Smooth muscle cell (in vitro differentiated cells): ENCODE measurements at regions not wholly inside any gene's neighbourhood (a gene's known extent, or its start where the extent isn't known, plus 50 kb on each side); places are given as distances from the start of the nearest gene placed in this dataset.
"Not testable (repeated sequence)": the region's sequence is repeated elsewhere in the genome, so short reads cannot be mapped to it uniquely, and the experiment has no call there.

Source experiments
- DNase-seq: peaks from one replicate; lab custom pipeline; 2025; ENCODE audit not compliant: unreplicated experiment; lab: John Stamatoyannopoulos, UW
- H2AFZ ChIP-seq: fragments of 200-600 bp; sonication (generic); 2 replicates; pipeline ENCODE4 v1.6.0; 2016; ENCODE audit warnings: antibody characterized with exemption, low read depth, mild to moderate bottlenecking
- H3F3A ChIP-seq: fragments of 200-600 bp; sonication (generic); 2 replicates; pipeline ENCODE4 v1.6.0; 2017; ENCODE audit warnings: antibody characterized with exemption, low read depth
- H3K27ac ChIP-seq: fragments of 200-600 bp; sonication (generic); 2 replicates; pipeline ENCODE4 v1.5.1; 2016; ENCODE audit warnings: low read depth, mild to moderate bottlenecking
- H3K27me3 ChIP-seq: fragments of 200-600 bp; sonication (generic); 2 replicates; pipeline ENCODE4 v1.6.1; 2016; ENCODE audit warnings: low read depth, mild to moderate bottlenecking
- H3K36me3 ChIP-seq: fragments of 200-600 bp; sonication (generic); 2 replicates; pipeline ENCODE4 v1.5.1; 2016; ENCODE audit warnings: low read depth
- H3K4me1 ChIP-seq: fragments of 200-600 bp; sonication (generic); 2 replicates; pipeline ENCODE4 v1.5.1; 2016; ENCODE audit warnings: low read depth
- H3K4me2 ChIP-seq: fragments of 200-600 bp; sonication (generic); 2 replicates; pipeline ENCODE4 v1.6.0; 2016; ENCODE audit warnings: mild to moderate bottlenecking
- H3K4me3 ChIP-seq: fragments of 200-600 bp; sonication (generic); 2 replicates; pipeline ENCODE4 v1.5.1; 2016; ENCODE audit warnings: mild to moderate bottlenecking
- H3K79me2 ChIP-seq: fragments of 200-600 bp; sonication (generic); 2 replicates; pipeline ENCODE4 v1.6.0; 2016; ENCODE audit warnings: low read depth, mild to moderate bottlenecking
- H3K9ac ChIP-seq: fragments of 200-600 bp; sonication (generic); 2 replicates; pipeline ENCODE4 v1.6.0; 2016; ENCODE audit warnings: low read depth
- H3K9me3 ChIP-seq: fragments of 200-600 bp; sonication (generic); replicated peaks from 2 replicates; pipeline ENCODE4 v1.5.1; 2016; ENCODE audit warnings: low read depth
- H4K20me1 ChIP-seq: fragments of 200-600 bp; sonication (generic); 2 replicates; pipeline ENCODE4 v1.6.0; 2016; ENCODE audit warnings: low read depth
- WGBS: methylation state at CpG from one replicate; pipeline ENCODE4 v1.1.7; 2016; ENCODE audit warnings: low lambda C conversion rate; 5-methylcytosine and 5-hydroxymethylcytosine counted together
- TF ChIP-seq, protein P1 (sequence below): fragments of 200-600 bp; sonication (generic); IDR thresholded peaks from 2 replicates; pipeline ENCODE4 v1.5.1; 2017; ENCODE audit warnings: borderline replicate concordance, mild to moderate bottlenecking, antibody characterized with exemption; ENCODE audit not compliant: insufficient read depth, poor library complexity, severe bottlenecking

DNA sequence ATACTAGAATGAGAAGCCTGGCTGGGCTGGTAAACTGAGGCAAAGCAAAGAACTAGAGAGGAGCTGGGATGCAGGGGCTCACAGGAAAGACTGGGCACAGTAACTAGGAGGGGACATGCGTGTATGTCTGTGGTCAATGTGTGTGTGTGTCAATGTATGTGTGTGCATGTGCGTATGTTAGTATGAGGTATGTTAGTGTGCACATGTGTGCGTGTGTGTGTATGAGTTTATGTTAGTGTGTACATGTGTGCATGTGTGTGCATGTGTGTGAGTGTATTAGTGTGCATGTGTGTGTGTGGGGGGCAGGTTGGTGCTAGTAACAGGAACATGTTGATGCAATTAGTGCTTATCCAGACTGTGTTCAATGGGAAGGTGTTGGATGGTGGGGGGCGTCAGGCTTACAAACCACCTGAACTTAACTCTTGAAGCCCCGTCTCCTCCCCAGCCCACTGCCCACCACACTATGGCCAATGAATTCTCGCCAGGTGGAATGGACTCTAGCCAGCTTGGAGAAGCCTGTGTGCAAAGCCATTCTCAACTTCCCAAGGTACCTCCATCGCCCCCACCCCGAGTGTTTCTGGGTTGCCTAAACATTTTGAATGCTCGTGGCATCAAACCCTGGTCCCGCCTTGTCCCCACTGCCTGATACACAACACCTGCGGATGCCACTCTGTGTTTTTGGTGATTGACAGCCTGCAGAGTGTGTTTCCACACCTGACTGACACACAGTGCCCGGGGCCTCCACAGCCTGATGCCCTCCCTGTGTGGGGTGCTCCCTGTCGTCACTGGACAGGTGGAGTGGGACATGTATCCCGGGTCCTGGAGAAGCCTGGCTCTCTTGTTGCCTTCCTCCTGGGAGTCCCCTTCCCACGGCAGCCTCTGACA, 90.1 kb upstream of the ASB18 start:
- 95% methylated on average over 15 of the region's 15 CpGs for WGBS
- no peak overlapping the region for H3K9ac ChIP-seq

GRCh38 chr2:236354973-236355595, 90.9 kb upstream of the ASB18 start:
- 89% methylated on average over 21 of the region's 21 CpGs for WGBS
- Histone ChIP-seq H3K4me1 (no peaks in the 10 kb centered on the region), H3K4me2 (no peak overlapping the region), H3K27ac (no peak overlapping the region), H3F3A (no peaks in the 10 kb centered on the region), H3K4me3 (no peak overlapping the region), H3K79me2 (no peaks in the 10 kb centered on the region), H3K9me3 (no peaks in the 10 kb centered on the region), H2AFZ (no peak overlapping the region), H4K20me1 (no peaks in the 10 kb centered on the region), H3K27me3 (no peaks in the 10 kb centered on the region), H3K9ac (no peak overlapping the region), H3K36me3 (no peaks in the 10 kb centered on the region)
- DNase-seq: no peak
- TF ChIP-seq, protein P1, sequence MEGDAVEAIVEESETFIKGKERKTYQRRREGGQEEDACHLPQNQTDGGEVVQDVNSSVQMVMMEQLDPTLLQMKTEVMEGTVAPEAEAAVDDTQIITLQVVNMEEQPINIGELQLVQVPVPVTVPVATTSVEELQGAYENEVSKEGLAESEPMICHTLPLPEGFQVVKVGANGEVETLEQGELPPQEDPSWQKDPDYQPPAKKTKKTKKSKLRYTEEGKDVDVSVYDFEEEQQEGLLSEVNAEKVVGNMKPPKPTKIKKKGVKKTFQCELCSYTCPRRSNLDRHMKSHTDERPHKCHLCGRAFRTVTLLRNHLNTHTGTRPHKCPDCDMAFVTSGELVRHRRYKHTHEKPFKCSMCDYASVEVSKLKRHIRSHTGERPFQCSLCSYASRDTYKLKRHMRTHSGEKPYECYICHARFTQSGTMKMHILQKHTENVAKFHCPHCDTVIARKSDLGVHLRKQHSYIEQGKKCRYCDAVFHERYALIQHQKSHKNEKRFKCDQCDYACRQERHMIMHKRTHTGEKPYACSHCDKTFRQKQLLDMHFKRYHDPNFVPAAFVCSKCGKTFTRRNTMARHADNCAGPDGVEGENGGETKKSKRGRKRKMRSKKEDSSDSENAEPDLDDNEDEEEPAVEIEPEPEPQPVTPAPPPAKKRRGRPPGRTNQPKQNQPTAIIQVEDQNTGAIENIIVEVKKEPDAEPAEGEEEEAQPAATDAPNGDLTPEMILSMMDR: no peak

More for the DNA sequence above, 90.1 kb upstream of the ASB18 start:
- no peak for DNase-seq
- Histone ChIP-seq H3K4me2 (no peak overlapping the region), H3K9me3 (no peaks in the 10 kb centered on the region), H3K36me3 (no peaks in the 10 kb centered on the region), H4K20me1 (no peaks in the 10 kb centered on the region), H3K4me3 (no peak overlapping the region), H3K27ac (no peak overlapping the region), H3K27me3 (no peaks in the 10 kb centered on the region), H3K79me2 (no peaks in the 10 kb centered on the region), H3K4me1 (no peaks in the 10 kb centered on the region), H2AFZ (no peak overlapping the region), H3F3A (no peaks in the 10 kb centered on the region)
- TF ChIP-seq, protein P1: no peak

DNA sequence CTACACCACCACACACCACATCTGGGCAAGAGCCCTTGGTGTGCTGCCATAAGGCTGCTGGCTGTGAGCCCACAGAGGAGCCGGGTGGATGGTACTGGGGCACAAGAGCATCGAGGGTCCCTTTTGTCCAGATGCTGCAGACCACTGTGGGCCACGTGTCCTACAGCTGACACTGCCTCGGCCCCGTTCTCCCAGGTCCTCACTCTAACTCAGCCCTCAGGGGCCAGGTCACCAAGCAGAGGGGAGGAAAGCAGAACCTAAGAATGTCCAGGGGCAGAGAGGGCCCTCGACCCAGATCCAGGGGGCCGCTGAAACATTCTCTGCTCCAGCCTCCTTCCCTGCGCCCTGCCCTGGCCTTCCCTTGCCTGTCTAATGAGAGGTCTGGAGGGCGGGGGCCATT, 91.7 kb upstream of the ASB18 start:
- Histone ChIP-seq H3K4me3 (no peak overlapping the region), H3F3A (no peaks in the 10 kb centered on the region), H3K36me3 (no peaks in the 10 kb centered on the region), H3K4me1 (no peaks in the 10 kb centered on the region), H3K9me3 (no peaks in the 10 kb centered on the region), H3K4me2 (no peak overlapping the region), H3K9ac (no peak overlapping the region), H3K79me2 (no peaks in the 10 kb centered on the region), H3K27ac (no peak overlapping the region), H4K20me1 (no peaks in the 10 kb centered on the region), H3K27me3 (no peaks in the 10 kb centered on the region), H2AFZ (no peak overlapping the region)
- WGBS: 95% methylated on average over 9 of the region's 9 CpGs
- TF ChIP-seq, protein P1: no peak
- no peak for DNase-seq

DNA sequence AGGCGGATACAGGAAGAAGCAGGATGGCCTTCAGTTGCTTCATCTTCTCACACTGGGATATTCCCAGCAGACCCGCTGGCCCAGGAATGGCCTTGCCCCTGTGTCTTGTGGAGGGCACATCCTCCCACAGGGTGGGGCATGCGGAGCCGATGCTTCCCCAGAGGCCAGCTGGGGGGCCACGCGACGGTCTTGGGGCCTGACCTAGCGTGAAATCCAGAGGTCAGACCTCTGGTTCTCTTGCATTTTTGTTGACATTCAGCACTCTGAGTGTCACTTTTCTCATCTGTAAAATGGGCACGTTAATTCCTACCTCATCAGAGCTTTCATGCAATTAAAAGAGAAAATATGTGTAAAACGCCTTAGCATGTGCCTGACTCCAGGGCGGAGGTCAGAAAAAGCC, 92.1 kb upstream of the ASB18 start:
- not testable (repeated sequence) for H3K9ac ChIP-seq, DNase-seq
- WGBS: 96% methylated on average over 10 of the region's 11 CpGs

DNA sequence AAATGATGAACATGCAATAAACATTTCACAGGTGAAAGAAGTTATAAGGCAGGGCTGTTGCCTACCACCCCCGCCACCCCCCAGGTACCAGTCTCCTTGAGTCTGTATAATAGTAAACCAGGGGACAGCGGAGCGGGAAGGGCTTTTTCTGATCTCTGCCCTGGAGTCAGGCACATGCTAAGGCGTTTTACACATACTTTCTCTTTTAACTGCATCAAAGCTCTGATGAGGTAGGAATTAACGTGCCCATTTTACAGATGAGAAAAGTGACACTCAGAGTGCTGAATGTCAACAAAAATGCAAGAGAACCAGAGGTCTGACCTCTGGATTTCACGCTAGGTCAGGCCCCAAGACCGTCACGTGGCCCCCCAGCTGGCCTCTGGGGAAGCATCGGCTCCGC, 94.3 kb upstream of the ASB18 start:
- not testable (repeated sequence) for H3K4me1 ChIP-seq, H2AFZ ChIP-seq, H3K4me3 ChIP-seq, H3K27ac ChIP-seq, H3K36me3 ChIP-seq, H3K4me2 ChIP-seq, H3K9me3 ChIP-seq, H3K79me2 ChIP-seq, DNase-seq, H3K27me3 ChIP-seq, H3K9ac ChIP-seq, H3F3A ChIP-seq, H4K20me1 ChIP-seq
- WGBS: 97% methylated on average over 10 of the region's 10 CpGs

More for the DNA sequence above, 92.1 kb upstream of the ASB18 start:
- H2AFZ ChIP-seq, H3K9me3 ChIP-seq, H3F3A ChIP-seq, H3K4me3 ChIP-seq, H3K4me2 ChIP-seq, H3K27ac ChIP-seq, H4K20me1 ChIP-seq, H3K79me2 ChIP-seq, H3K27me3 ChIP-seq, H3K4me1 ChIP-seq, H3K36me3 ChIP-seq: not testable (repeated sequence)
